ENCODE measurements at regions not wholly inside any gene's neighbourhood (a gene's known extent, or its start where the extent isn't known, plus 50 kb on each side); places are given as distances from the start of the nearest gene placed in this dataset.

DNA sequence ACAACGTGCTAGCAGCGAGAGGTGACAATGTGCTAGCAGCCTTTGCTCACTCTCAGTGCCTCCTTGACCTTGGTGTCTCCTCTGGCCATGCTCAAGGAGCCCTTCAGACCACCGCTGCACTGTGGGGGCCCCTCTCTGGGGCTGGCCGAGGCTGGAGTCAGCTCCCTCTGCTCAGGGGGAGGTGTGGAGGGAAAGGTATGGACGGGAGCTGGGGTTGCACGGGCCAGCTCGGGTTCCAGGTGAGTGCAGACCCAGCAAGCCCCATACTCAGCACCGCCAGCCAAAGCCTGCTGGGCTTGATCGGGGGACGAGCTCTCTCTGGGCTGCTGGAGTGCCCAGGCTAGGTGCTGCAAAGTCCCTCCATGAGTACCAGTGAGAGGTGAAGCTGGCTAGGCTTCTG lies 180.2 kb downstream of the TRIM36 start:
- Mint-ChIP-seq H3K4me3 (no peak overlapping the region), H3K36me3 (no peaks in the 10 kb centered on the region), H3K27me3 (ENCODE audit: low read depth in 2 of 2) (peaks cover 0 to 3% of the 10 kb centered on the region in 2 donors), H3K27ac (no peak overlapping the region), H3K4me1 (peaks cover 5% of the 10 kb centered on the region in 2 donors), H3K9me3 (peaks cover 0 to 5% of the 10 kb centered on the region in 2 donors)
- Histone ChIP-seq H3K4me3 (ENCODE audit: low read length) (no peak overlapping the region), H3K4me1 (ENCODE audit: control insufficient read depth, insufficient read depth, low read length) (no peaks in the 10 kb centered on the region), H3K9me3 (ENCODE audit: control insufficient read depth, insufficient read depth, low read length) (no peaks in the 10 kb centered on the region), H3K27ac (ENCODE audit: low read length) (no peak overlapping the region), H3K27me3 (ENCODE audit: control insufficient read depth, insufficient read depth, low read length) (no peaks in the 10 kb centered on the region), H3K36me3 (ENCODE audit: control insufficient read depth, insufficient read depth, low read length) (no peaks in the 10 kb centered on the region)
- intact Hi-C loops (cut with micrococcal nuclease), result no loop called here
- DNase-seq, result no peak
- no peak for ATAC-seq
- 90% methylated on average over 10 of the region's 10 CpGs for WGBS (ENCODE audit: insufficient coverage)
- TF ChIP-seq, protein P1, sequence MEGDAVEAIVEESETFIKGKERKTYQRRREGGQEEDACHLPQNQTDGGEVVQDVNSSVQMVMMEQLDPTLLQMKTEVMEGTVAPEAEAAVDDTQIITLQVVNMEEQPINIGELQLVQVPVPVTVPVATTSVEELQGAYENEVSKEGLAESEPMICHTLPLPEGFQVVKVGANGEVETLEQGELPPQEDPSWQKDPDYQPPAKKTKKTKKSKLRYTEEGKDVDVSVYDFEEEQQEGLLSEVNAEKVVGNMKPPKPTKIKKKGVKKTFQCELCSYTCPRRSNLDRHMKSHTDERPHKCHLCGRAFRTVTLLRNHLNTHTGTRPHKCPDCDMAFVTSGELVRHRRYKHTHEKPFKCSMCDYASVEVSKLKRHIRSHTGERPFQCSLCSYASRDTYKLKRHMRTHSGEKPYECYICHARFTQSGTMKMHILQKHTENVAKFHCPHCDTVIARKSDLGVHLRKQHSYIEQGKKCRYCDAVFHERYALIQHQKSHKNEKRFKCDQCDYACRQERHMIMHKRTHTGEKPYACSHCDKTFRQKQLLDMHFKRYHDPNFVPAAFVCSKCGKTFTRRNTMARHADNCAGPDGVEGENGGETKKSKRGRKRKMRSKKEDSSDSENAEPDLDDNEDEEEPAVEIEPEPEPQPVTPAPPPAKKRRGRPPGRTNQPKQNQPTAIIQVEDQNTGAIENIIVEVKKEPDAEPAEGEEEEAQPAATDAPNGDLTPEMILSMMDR (IDR thresholded peaks at IDR 0.05), result no peak

DNA sequence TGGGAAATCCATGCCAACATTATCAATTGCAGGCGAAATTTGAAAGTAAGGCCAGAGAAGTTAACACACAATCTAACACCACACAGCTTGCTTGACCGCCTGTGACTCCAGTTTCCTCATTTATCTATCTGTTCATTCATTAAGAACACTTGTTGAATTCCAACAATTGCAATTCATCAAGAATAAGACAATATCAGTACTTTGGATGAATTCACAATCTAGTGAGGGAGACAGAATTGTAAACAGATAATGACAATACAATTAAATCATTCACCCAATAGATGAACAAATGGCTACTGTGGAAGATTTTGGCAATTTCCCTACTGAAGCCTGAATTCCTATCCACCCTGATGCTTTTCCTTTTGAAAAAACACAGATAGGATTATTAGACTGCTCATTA lies 181.6 kb downstream of the TRIM36 start:
- Mint-ChIP-seq H3K36me3 (no peaks in the 10 kb centered on the region), H3K4me3 (no peak overlapping the region), H3K4me1 (peaks cover 5% of the 10 kb centered on the region in 2 donors), H3K9me3 (peaks cover 2 to 5% of the 10 kb centered on the region in 2 donors), H3K27ac (no peak overlapping the region), H3K27me3 (ENCODE audit: low read depth in 2 of 2) (peaks cover 0 to 3% of the 10 kb centered on the region in 2 donors)
- TF ChIP-seq, protein P1 (IDR thresholded peaks at IDR 0.05), result no peak
- Histone ChIP-seq H3K4me1 (ENCODE audit: control insufficient read depth, insufficient read depth, low read length) (no peaks in the 10 kb centered on the region), H3K27ac (ENCODE audit: low read length) (no peak overlapping the region), H3K9me3 (ENCODE audit: control insufficient read depth, insufficient read depth, low read length) (no peaks in the 10 kb centered on the region), H3K27me3 (ENCODE audit: control insufficient read depth, insufficient read depth, low read length) (no peaks in the 10 kb centered on the region), H3K4me3 (ENCODE audit: low read length) (no peak overlapping the region), H3K36me3 (ENCODE audit: control insufficient read depth, insufficient read depth, low read length) (no peaks in the 10 kb centered on the region)
- DNase-seq (no peak), ATAC-seq (no peak)
- intact Hi-C loops (cut with micrococcal nuclease), result no loop called here
- WGBS (ENCODE audit: insufficient coverage), result 96% methylated on average over 2 of the region's 2 CpGs

DNA sequence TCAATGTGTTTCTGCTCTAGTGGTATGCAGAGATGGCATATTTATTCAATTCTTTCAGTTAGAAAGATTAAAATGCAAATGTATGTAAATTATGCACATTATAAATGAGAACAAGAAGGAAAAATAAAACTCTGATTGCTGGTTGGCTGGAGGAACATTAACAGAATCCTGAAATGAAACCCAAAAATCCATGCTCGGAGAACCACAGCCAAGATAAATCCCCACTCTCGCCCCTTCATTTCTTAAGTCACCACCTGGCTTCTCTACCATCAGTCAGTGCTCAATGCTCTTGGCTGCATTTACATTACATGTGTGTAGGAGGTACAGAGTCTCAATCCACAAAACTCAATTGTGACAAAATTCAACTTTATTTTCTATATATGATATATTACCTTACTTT lies 184.9 kb downstream of the TRIM36 start:
- DNase-seq (no peak), ATAC-seq (no peak)
- no peaks in the 10 kb centered on the region for H3K36me3 Mint-ChIP-seq
- 92% methylated on average over 2 of the region's 2 CpGs for WGBS (ENCODE audit: insufficient coverage)
- no peaks in the 10 kb centered on the region for H3K4me1 ChIP-seq (ENCODE audit: control insufficient read depth, insufficient read depth, low read length)
- peaks cover 5% of the 10 kb centered on the region in 2 donors for H3K9me3 Mint-ChIP-seq
- peaks cover 5% of the 10 kb centered on the region in 2 donors for H3K4me1 Mint-ChIP-seq
- no peaks in the 10 kb centered on the region for H3K36me3 ChIP-seq (ENCODE audit: control insufficient read depth, insufficient read depth, low read length)
- no peak overlapping the region for H3K4me3 ChIP-seq (ENCODE audit: low read length)
- no peak overlapping the region for H3K27ac ChIP-seq (ENCODE audit: low read length)
- no peaks in the 10 kb centered on the region for H3K9me3 ChIP-seq (ENCODE audit: control insufficient read depth, insufficient read depth, low read length)
- intact Hi-C loops (cut with micrococcal nuclease), result no loop called here
- H3K4me3 Mint-ChIP-seq, result no peak overlapping the region
- H3K27ac Mint-ChIP-seq, result no peak overlapping the region
- peaks cover 0 to 3% of the 10 kb centered on the region in 2 donors for H3K27me3 Mint-ChIP-seq (ENCODE audit: low read depth in 2 of 2)
- TF ChIP-seq, protein P1 (IDR thresholded peaks at IDR 0.05), result no peak
- H3K27me3 ChIP-seq (ENCODE audit: control insufficient read depth, insufficient read depth, low read length), result no peaks in the 10 kb centered on the region

DNA sequence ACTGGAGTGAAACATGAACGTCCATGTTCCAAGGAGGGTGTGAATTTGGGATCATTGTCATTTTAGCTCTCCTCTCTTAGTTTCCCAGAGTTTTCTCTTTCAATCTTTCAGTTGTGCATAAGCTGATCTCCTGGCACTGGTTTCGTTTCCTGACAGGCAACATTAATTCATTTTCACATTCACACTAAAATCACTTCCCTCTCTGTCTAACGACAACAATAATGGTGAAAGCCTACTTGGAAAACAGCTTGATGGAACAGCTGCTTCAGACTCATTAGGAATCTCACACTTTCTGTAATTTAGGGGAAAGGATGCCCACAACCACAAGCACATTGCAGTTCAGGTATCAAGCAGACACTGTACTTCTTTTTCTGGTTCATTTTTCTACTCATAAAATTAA lies 188.6 kb downstream of the TRIM36 start:
- Histone ChIP-seq H3K9me3 (ENCODE audit: control insufficient read depth, insufficient read depth, low read length) (no peaks in the 10 kb centered on the region), H3K36me3 (ENCODE audit: control insufficient read depth, insufficient read depth, low read length) (no peaks in the 10 kb centered on the region), H3K4me3 (ENCODE audit: low read length) (no peak overlapping the region), H3K27ac (ENCODE audit: low read length) (no peak overlapping the region), H3K27me3 (ENCODE audit: control insufficient read depth, insufficient read depth, low read length) (no peaks in the 10 kb centered on the region), H3K4me1 (ENCODE audit: control insufficient read depth, insufficient read depth, low read length) (no peaks in the 10 kb centered on the region)
- Mint-ChIP-seq H3K36me3 (no peaks in the 10 kb centered on the region), H3K4me3 (no peak overlapping the region), H3K4me1 (peaks cover 5% of the 10 kb centered on the region in 2 donors), H3K9me3 (peaks cover 7 to 9% of the 10 kb centered on the region in 2 donors), H3K27me3 (ENCODE audit: low read depth in 2 of 2) (peaks cover 0 to 3% of the 10 kb centered on the region in 2 donors), H3K27ac (no peak overlapping the region)
- 65% methylated on average over 3 of the region's 3 CpGs for WGBS (ENCODE audit: insufficient coverage)
- no peak for ATAC-seq
- intact Hi-C loops (cut with micrococcal nuclease), result no loop called here
- DNase-seq, result no peak
- TF ChIP-seq, protein P1 (IDR thresholded peaks at IDR 0.05), result no peak

Measured in natural killer cell (primary cell).